ENCODE measurements at regions not wholly inside any gene's neighbourhood (a gene's known extent, or its start where the extent isn't known, plus 50 kb on each side); places are given as distances from the start of the nearest gene placed in this dataset.

DNA sequence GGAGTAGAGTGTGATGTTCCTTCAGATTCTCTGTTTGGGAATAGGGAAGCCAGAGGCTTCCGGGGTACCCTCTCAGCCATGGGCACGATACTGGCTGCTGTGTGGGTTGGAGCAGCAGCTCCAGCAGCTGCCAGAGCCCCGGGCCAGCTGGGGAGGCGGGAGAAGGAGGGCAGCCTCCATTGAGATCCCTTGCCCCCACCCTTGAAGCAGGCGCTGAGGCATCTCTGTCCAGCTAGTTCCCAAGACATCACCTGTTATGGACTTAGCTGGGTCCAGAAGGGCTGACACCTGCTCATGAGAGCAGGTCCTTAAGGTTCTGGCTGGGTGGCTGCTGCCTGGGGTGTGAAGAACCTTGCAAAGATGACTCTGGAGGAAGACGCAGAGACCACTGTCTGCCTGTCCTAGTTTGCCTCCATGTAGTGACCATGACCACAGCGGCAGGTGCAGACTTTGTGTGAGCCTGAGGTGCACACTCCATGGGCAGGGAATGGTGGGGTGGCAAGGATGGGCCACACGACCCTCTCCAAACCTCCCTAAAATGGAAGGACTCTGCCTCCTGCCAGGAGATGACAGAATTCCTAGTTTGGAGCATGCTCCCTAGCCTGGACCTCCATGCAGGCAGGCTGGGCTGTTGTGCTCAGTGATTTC, 222.6 kb upstream of the C1orf174 start:
- no peaks in the 10 kb centered on the region for H3K36me3 ChIP-seq
- H3K9me3 ChIP-seq: peaks cover 0 to 6% (median 0%) of the 10 kb centered on the region in 3 donors
- DNase-seq: peak in 1 of 2 donors; percentile 23
- H3K4me1 ChIP-seq: no peaks in the 10 kb centered on the region
- no peak overlapping the region for H3K4me3 ChIP-seq
- TF ChIP-seq, protein P1, sequence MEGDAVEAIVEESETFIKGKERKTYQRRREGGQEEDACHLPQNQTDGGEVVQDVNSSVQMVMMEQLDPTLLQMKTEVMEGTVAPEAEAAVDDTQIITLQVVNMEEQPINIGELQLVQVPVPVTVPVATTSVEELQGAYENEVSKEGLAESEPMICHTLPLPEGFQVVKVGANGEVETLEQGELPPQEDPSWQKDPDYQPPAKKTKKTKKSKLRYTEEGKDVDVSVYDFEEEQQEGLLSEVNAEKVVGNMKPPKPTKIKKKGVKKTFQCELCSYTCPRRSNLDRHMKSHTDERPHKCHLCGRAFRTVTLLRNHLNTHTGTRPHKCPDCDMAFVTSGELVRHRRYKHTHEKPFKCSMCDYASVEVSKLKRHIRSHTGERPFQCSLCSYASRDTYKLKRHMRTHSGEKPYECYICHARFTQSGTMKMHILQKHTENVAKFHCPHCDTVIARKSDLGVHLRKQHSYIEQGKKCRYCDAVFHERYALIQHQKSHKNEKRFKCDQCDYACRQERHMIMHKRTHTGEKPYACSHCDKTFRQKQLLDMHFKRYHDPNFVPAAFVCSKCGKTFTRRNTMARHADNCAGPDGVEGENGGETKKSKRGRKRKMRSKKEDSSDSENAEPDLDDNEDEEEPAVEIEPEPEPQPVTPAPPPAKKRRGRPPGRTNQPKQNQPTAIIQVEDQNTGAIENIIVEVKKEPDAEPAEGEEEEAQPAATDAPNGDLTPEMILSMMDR (IDR thresholded peaks at IDR 0.05): no peak
- intact Hi-C loops (cut with DNase I; ENCODE audit: low total_unique reads): no loop called here
- H3K27ac ChIP-seq: no peak overlapping the region
- peaks cover 0 to 20% of the 10 kb centered on the region in 2 donors for H3K27me3 ChIP-seq

DNA sequence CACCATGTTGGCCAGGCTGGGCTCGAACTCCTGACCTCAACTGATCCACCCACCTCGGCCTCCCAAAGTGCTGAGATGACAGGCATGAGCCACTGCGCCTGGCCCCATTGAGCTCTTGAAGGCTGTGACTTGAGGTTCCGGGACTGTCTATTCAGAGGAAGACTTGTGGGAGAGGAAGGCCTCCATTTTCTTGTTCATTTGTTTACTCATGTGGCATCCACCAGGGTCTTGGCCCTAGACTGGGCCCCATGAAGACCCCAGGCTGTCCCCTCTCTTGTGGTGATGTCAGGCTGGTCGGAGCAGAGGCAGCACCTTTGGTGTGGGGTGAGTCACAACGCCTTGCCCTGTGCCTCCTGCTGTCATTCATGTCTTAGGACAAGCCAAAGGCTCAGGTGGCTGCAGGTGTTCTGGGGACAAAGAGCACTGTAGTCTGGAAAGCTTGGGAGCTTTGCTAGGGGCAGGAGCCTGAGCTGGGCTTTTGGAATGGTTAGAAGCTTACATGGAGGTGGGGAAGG, 224.6 kb upstream of the C1orf174 start:
- Histone ChIP-seq H3K36me3 (no peaks in the 10 kb centered on the region), H3K4me3 (no peak overlapping the region), H3K27ac (no peak overlapping the region), H3K9me3 (peaks cover 0 to 6% (median 0%) of the 10 kb centered on the region in 3 donors), H3K27me3 (peaks cover 0 to 11% of the 10 kb centered on the region in 2 donors), H3K4me1 (no peaks in the 10 kb centered on the region)
- intact Hi-C loops (cut with DNase I; ENCODE audit: low total_unique reads): no loop called here
- TF ChIP-seq, protein P1 (IDR thresholded peaks at IDR 0.05): no peak
- peak in 1 of 2 donors; percentile 46 for DNase-seq

DNA sequence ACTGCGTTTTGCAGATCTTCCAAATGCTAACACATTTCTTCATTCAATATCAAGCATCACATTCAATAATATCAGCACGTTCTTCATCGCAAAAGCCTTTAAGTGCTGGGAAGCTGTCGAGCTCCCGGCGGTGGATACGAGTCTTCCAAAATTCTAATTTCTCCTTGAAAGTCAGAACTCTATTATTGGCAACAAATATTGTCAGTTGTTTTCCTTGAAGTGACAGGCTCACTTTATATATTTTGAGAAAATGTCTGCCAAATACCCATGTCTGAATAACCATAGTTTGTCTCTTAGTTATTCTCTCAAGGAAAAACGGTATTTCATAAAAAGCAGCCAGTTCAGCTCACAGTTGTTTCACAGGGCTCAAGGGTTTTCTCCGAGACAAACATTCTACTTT, 226.2 kb upstream of the C1orf174 start:
- Histone ChIP-seq H3K36me3 (no peaks in the 10 kb centered on the region), H3K4me1 (no peaks in the 10 kb centered on the region), H3K4me3 (no peak overlapping the region), H3K27me3 (peaks cover 0 to 12% of the 10 kb centered on the region in 2 donors), H3K9me3 (peaks cover 0 to 6% (median 0%) of the 10 kb centered on the region in 3 donors), H3K27ac (no peak overlapping the region)
- TF ChIP-seq, protein P1 (IDR thresholded peaks at IDR 0.05): no peak
- DNase-seq: no peak
- intact Hi-C loops (cut with DNase I; ENCODE audit: low total_unique reads): no loop called here

DNA sequence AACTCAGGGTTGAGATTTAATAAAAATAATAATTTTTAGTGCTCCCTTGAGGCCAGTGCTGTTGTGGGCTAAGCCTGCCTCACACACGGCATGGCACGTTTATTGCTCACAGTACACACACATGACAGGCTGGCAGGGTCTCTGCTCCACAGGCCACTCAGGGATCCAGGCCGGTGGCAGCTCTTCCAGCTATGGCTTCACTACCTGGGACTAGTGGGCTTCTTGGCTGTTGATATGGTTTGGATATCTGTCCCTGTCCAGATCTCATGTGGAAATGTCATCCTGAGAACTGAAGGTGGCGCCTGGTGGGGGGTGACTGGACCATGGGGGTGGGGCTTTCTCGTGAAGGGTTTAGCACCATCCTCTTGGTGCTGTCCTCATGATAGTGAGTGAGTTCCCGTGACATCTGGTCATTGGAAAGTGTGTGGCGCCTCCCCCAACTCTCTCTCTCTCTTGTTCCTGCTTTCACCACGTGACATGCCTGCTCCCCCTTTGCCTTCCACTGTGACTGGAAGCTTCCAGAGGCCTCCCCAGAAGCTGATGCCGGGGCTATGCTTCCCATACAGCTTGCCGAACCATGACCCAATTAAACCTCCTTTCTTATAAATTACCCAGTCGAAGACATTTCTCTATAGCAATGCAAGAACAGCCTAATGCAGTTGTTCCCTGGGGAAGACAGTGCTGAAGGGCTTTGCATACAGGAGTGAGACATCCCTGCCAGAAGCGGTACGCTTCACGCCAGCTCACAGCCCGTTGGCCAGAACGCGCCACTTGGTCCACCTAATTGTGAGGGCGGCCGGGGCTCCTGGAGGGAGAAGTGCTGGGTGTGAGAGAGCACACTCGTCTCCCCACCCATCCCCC, 226.9 kb upstream of the C1orf174 start:
- peaks cover 0 to 15% of the 10 kb centered on the region in 2 donors for H3K27me3 ChIP-seq

DNA sequence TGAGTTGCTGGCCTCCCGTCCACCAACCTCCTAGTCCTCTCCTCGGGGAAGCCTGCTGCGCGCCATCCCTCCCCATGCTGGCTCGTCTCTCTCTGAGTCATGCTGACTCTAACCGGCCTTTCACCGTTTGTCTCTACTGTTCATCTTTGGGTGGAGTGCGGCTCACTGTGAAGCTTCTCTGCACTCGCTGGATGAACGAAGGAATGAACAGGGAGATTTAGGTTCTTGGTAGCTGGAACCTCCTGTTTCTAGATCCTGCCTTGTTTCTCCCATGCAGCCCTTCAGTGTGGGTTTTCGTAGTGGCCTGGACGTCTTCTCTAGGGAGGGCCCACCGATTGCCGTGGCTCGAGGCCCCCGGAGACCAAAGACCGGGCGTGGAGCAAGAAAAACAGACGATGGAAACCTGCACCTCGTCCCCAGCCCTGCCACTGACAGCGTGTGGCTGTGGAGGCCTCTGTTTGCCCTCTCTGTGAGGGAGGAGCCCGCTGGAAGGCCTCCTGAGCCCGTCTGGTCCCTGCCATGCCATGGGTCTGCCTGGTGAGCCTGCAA, 227.6 kb upstream of the C1orf174 start:
- Histone ChIP-seq H3K9me3 (peaks cover 0 to 6% (median 0%) of the 10 kb centered on the region in 3 donors), H3K36me3 (no peaks in the 10 kb centered on the region), H3K4me1 (no peaks in the 10 kb centered on the region), H3K27ac (no peak overlapping the region), H3K4me3 (no peak overlapping the region), H3K27me3 (peaks cover 0 to 16% of the 10 kb centered on the region in 2 donors)
- DNase-seq: peak in 1 of 2 donors; percentile 37
- intact Hi-C loops (cut with DNase I; ENCODE audit: low total_unique reads): no loop called here
- TF ChIP-seq, protein P1 (IDR thresholded peaks at IDR 0.05): no peak

More for the DNA sequence above, 226.9 kb upstream of the C1orf174 start:
- no peak overlapping the region for H3K27ac ChIP-seq
- TF ChIP-seq, protein P1 (IDR thresholded peaks at IDR 0.05): no peak
- H3K9me3 ChIP-seq: peaks cover 0 to 6% (median 0%) of the 10 kb centered on the region in 3 donors
- intact Hi-C loops (cut with DNase I; ENCODE audit: low total_unique reads): no loop called here
- no peak overlapping the region for H3K4me3 ChIP-seq
- H3K36me3 ChIP-seq: no peaks in the 10 kb centered on the region
- DNase-seq: peak in 1 of 2 donors; percentile 55
- H3K4me1 ChIP-seq: no peaks in the 10 kb centered on the region

Measured in tibial artery (tissue), 4 donors.